GM23248 (cell line): ENCODE measurements at regions not wholly inside any gene's neighbourhood (a gene's known extent, or its start where the extent isn't known, plus 50 kb on each side); places are given as distances from the start of the nearest gene placed in this dataset.

Experiments used
- DNase-seq: peaks from one replicate; pipeline ENCODE4 v3.0.0-alpha.2; 2015
- H2AFZ ChIP-seq: fragments of 200-600 bp; sonication (generic); 2 replicates; pipeline ENCODE4 v1.6.1; 2016; ENCODE audit warnings: antibody characterized with exemption
- H3F3A ChIP-seq: fragments of 200-600 bp; sonication (generic); 2 replicates; pipeline ENCODE4 v1.6.1; 2016; ENCODE audit warnings: mild to moderate bottlenecking, antibody characterized with exemption, mixed run types; ENCODE audit not compliant: insufficient read depth
- H3K27ac ChIP-seq: fragments of 200-600 bp; sonication (generic); 2 replicates; pipeline ENCODE4 v1.5.1; 2016; ENCODE audit warnings: mild to moderate bottlenecking
- H3K27me3 ChIP-seq: fragments of 200-600 bp; sonication (generic); replicated peaks from 2 replicates; pipeline ENCODE4 v1.6.1; 2016; ENCODE audit warnings: mild to moderate bottlenecking; ENCODE audit not compliant: insufficient read depth
- H3K36me3 ChIP-seq: fragments of 200-600 bp; sonication (generic); 2 replicates; pipeline ENCODE4 v1.6.1; 2016; ENCODE audit warnings: low read depth, mild to moderate bottlenecking
- H3K4me1 ChIP-seq: fragments of 200-600 bp; sonication (generic); 2 replicates; pipeline ENCODE4 v1.6.1; 2016; ENCODE audit warnings: mild to moderate bottlenecking; ENCODE audit not compliant: insufficient read depth
- H3K4me2 ChIP-seq: fragments of 200-600 bp; sonication (generic); one replicate; pipeline ENCODE4 v1.6.1; 2016; ENCODE audit warnings: mild to moderate bottlenecking; ENCODE audit not compliant: unreplicated experiment
- H3K4me3 ChIP-seq: fragments of 200-600 bp; sonication (generic); 2 replicates; pipeline ENCODE4 v1.5.1; 2016; ENCODE audit warnings: mild to moderate bottlenecking
- H3K79me2 ChIP-seq: fragments of 200-600 bp; sonication (generic); 2 replicates; pipeline ENCODE4 v1.6.1; 2016; ENCODE audit warnings: mild to moderate bottlenecking; ENCODE audit not compliant: insufficient read depth
- H3K9ac ChIP-seq: fragments of 200-600 bp; sonication (generic); 2 replicates; pipeline ENCODE4 v1.6.1; 2016; ENCODE audit warnings: mild to moderate bottlenecking
- H3K9me2 ChIP-seq: fragments of 200-600 bp; sonication (generic); 2 replicates; pipeline ENCODE4 v1.6.1; 2016; ENCODE audit warnings: mixed run types, mild to moderate bottlenecking, moderate library complexity; ENCODE audit not compliant: insufficient read depth
- H3K9me3 ChIP-seq: fragments of 200-600 bp; sonication (generic); one replicate; pipeline ENCODE4 v1.6.1; 2017; ENCODE audit warnings: low read depth
- H4K20me1 ChIP-seq: fragments of 200-600 bp; sonication (generic); 2 replicates; pipeline ENCODE4 v1.6.0; 2016; ENCODE audit not compliant: insufficient read depth
- EZH2 ChIP-seq: fragments of 200-600 bp; sonication (generic); IDR thresholded peaks from 2 replicates; pipeline ENCODE4 v1.6.1; 2018; ENCODE audit warnings: antibody characterized with exemption, mild to moderate bottlenecking; ENCODE audit not compliant: insufficient read depth, poor library complexity, severe bottlenecking
- EZH2phosphoT487 ChIP-seq: fragments of 200-600 bp; sonication (generic); IDR thresholded peaks from 2 replicates; pipeline ENCODE4 v1.6.1; 2018; ENCODE audit warnings: antibody characterized with exemption, moderate library complexity, mild to moderate bottlenecking, low read depth; ENCODE audit not compliant: insufficient read depth
- WGBS, 2 experiments: methylation state at CpG; one replicate each; pipeline ENCODE4 v1.1.6; 2015 to 2017; ENCODE audit warnings: low lambda C conversion rate in 2 of 2, low coverage in 1 of 2; ENCODE audit errors: missing lambda C conversion rate in 2 of 2; 5-methylcytosine and 5-hydroxymethylcytosine counted together
- in situ Hi-C: fragments of 300-500 bp; cut with MboI; formaldehyde crosslinking; loops from 2 replicates; pipeline ENCODE4 v1.15.0; 2020

- Histone ChIP-seq H3K4me1 (no peaks in the 10 kb centered on the region), H3K4me3 (no peak overlapping the region), H3K79me2 (no peaks in the 10 kb centered on the region), H3K9me3 (peaks cover 2% of the 10 kb centered on the region), H3K4me2 (no peak overlapping the region), H4K20me1 (no peaks in the 10 kb centered on the region), H3K9ac (no peak overlapping the region), H3K9me2 (no peaks in the 10 kb centered on the region), H3K27me3 (no peaks in the 10 kb centered on the region), H3K36me3 (no peaks in the 10 kb centered on the region), H3K27ac (no peak overlapping the region), H3F3A (no peaks in the 10 kb centered on the region), H2AFZ (no peak overlapping the region)
- TF ChIP-seq EZH2phosphoT487 (no peak), EZH2 (no peak)
- no peak for DNase-seq
- in situ Hi-C loops, result no loop called here
These were observed 398.0 kb upstream of the KCNH7 start for GRCh38 chr2:163236553-163236952.

GRCh38 chr2:163231666-163232065, 393.1 kb upstream of the KCNH7 start:
- Histone ChIP-seq H3K4me2 (no peak overlapping the region), H3K4me1 (no peaks in the 10 kb centered on the region), H3K9me2 (no peaks in the 10 kb centered on the region), H3K79me2 (no peaks in the 10 kb centered on the region), H4K20me1 (no peaks in the 10 kb centered on the region), H3K27me3 (no peaks in the 10 kb centered on the region), H3K9me3 (no peaks in the 10 kb centered on the region), H3K36me3 (no peaks in the 10 kb centered on the region), H3F3A (no peaks in the 10 kb centered on the region), H3K27ac (no peak overlapping the region), H3K9ac (no peak overlapping the region), H3K4me3 (no peak overlapping the region), H2AFZ (no peak overlapping the region)
- TF ChIP-seq EZH2, result no peak
- TF ChIP-seq EZH2phosphoT487, result no peak
- in situ Hi-C loops, result no loop called here
- DNase-seq, result no peak
- WGBS, 2 experiments, result 74 to 79% methylated on average over 1 of the region's 1 CpG

GRCh38 chr2:163213661-163214081, 375.1 kb upstream of the KCNH7 start:
- 52 to 53% methylated on average over 3 of the region's 3 CpGs for WGBS, 2 experiments
- Histone ChIP-seq H3K27ac (peak overlapping the region; percentile 27), H3K9ac (no peak overlapping the region), H3K36me3 (no peaks in the 10 kb centered on the region), H3K4me2 (no peak overlapping the region), H2AFZ (no peak overlapping the region), H3K9me3 (no peaks in the 10 kb centered on the region), H3K27me3 (no peaks in the 10 kb centered on the region), H3K4me3 (no peak overlapping the region), H4K20me1 (no peaks in the 10 kb centered on the region), H3K4me1 (peaks cover 26% of the 10 kb centered on the region), H3F3A (peaks cover 16% of the 10 kb centered on the region), H3K79me2 (no peaks in the 10 kb centered on the region), H3K9me2 (no peaks in the 10 kb centered on the region)
- DNase-seq, result peak; percentile 85
- in situ Hi-C loops, result no loop called here
- no peak for TF ChIP-seq EZH2phosphoT487
- TF ChIP-seq EZH2, result no peak

GRCh38 chr2:163210430-163210918, 371.9 kb upstream of the KCNH7 start:
- Histone ChIP-seq H3K9ac (no peak overlapping the region), H3F3A (peaks cover 16% of the 10 kb centered on the region), H4K20me1 (no peaks in the 10 kb centered on the region), H3K27ac (peak overlapping the region; percentile 50), H3K36me3 (no peaks in the 10 kb centered on the region), H3K4me2 (peak overlapping the region; percentile 45), H3K9me3 (no peaks in the 10 kb centered on the region), H3K27me3 (no peaks in the 10 kb centered on the region), H3K4me1 (peaks cover 26% of the 10 kb centered on the region), H3K79me2 (no peaks in the 10 kb centered on the region), H3K9me2 (no peaks in the 10 kb centered on the region), H2AFZ (no peak overlapping the region), H3K4me3 (no peak overlapping the region)
- in situ Hi-C loops, result no loop called here
- WGBS, 2 experiments, result 0 to 4% methylated on average over 1 of the region's 1 CpG
- DNase-seq, result peak; percentile 79
- TF ChIP-seq EZH2 (no peak), EZH2phosphoT487 (0 out of 2 replicates have a peak, but pooled peaks have one; percentile 73)

- H3K9me2 ChIP-seq, result no peaks in the 10 kb centered on the region
- H3K9me3 ChIP-seq, result no peaks in the 10 kb centered on the region
- H3K27ac ChIP-seq, result no peak overlapping the region
- WGBS, 2 experiments, result 68 to 82% methylated on average over 2 of the region's 2 CpGs
- no peaks in the 10 kb centered on the region for H3K36me3 ChIP-seq
- H3K27me3 ChIP-seq, result no peaks in the 10 kb centered on the region
- TF ChIP-seq EZH2phosphoT487 (no peak), EZH2 (no peak)
- H2AFZ ChIP-seq, result no peak overlapping the region
- in situ Hi-C loops, result no loop called here
- no peaks in the 10 kb centered on the region for H4K20me1 ChIP-seq
- no peak overlapping the region for H3K4me2 ChIP-seq
- H3K79me2 ChIP-seq, result no peaks in the 10 kb centered on the region
- peak; percentile 39 for DNase-seq
- peaks cover 14% of the 10 kb centered on the region for H3K4me1 ChIP-seq
- H3K9ac ChIP-seq, result no peak overlapping the region
- peaks cover 9% of the 10 kb centered on the region for H3F3A ChIP-seq
- H3K4me3 ChIP-seq, result no peak overlapping the region
These were observed 369.3 kb upstream of the KCNH7 start for GRCh38 chr2:163207693-163208370.
